HEK293 (cell line): ENCODE measurements at regions not wholly inside any gene's neighbourhood (a gene's known extent, or its start where the extent isn't known, plus 50 kb on each side); places are given as distances from the start of the nearest gene placed in this dataset.

Experiments used
- CTCF ChIA-PET: fragments of 350-600 bp; formaldehyde crosslinking; extraction: SDS; loops from one replicate; lab custom pipeline; 2021; ENCODE audit warnings: antibody characterized with exemption; lab: Yijun Ruan, JAX
- POLR2A ChIA-PET: fragments of 300-600 bp; formaldehyde crosslinking; extraction: SDS; loops from one replicate; lab custom pipeline; 2020; ENCODE audit warnings: antibody characterized with exemption, inconsistent platforms; lab: Yijun Ruan, JAX
- H3K27ac ChIP-seq: fragments of 200-500 bp; sonication (Bioruptor generic); 2 replicates; pipeline ENCODE4 v1.5.1; 2014; ENCODE audit warnings: low read depth, low read length, control low read depth, inconsistent platforms; ENCODE audit errors: extremely low read depth
- H3K36me3 ChIP-seq, 2 experiments: fragments of 200-500 bp in 1 of 2; sonication (Bioruptor generic) in 1 of 2; 1 replicate in 1 of 2; 2 replicates in 1 of 2; pipeline ENCODE4 v1.5.1; 2014 to 2017; ENCODE audit warnings: inconsistent platforms in 2 of 2, low read length in 2 of 2; ENCODE audit not compliant: control insufficient read depth in 2 of 2, insufficient read depth in 1 of 2
- H3K4me1 ChIP-seq: fragments of 200-500 bp; sonication (Bioruptor generic); 2 replicates; pipeline ENCODE4 v1.5.1; 2014; ENCODE audit warnings: mild to moderate bottlenecking, low read length, inconsistent platforms; ENCODE audit not compliant: control insufficient read depth, insufficient read depth
- H3K4me3 ChIP-seq: 2 replicates; pipeline ENCODE4 v1.5.1; 2011; ENCODE audit warnings: low read depth, mild to moderate bottlenecking, control low read depth, low read length, moderate library complexity
- H3K9me3 ChIP-seq: fragments of 200-500 bp; sonication (Bioruptor generic); 2 replicates; pipeline ENCODE4 v1.5.1; 2014; ENCODE audit warnings: low read depth, low read length, inconsistent platforms; ENCODE audit not compliant: control insufficient read depth, insufficient read depth
- EGR2 ChIP-seq: fragments of 450-650 bp; formaldehyde crosslinking; IDR thresholded peaks from 2 replicates; pipeline ENCODE4 v1.5.1; 2016; ENCODE audit warnings: low read depth, missing biosample characterization, missing genetic modification characterization
- KLF8 ChIP-seq: fragments of 450-650 bp; formaldehyde crosslinking; IDR thresholded peaks from 2 replicates; pipeline ENCODE4 v1.5.1; 2016; ENCODE audit warnings: missing biosample characterization, missing genetic modification characterization
- OSR2 ChIP-seq: fragments of 450-650 bp; formaldehyde crosslinking; IDR thresholded peaks from 2 replicates; pipeline ENCODE4 v1.5.1; 2016; ENCODE audit warnings: missing biosample characterization, missing genetic modification characterization
- PRDM10 ChIP-seq: fragments of 450-650 bp; formaldehyde crosslinking; IDR thresholded peaks from 2 replicates; pipeline ENCODE4 v1.5.1; 2016; ENCODE audit warnings: missing biosample characterization, missing genetic modification characterization
- SCRT2 ChIP-seq: fragments of 450-650 bp; formaldehyde crosslinking; IDR thresholded peaks from 2 replicates; pipeline ENCODE4 v1.5.1; 2016; ENCODE audit warnings: missing biosample characterization, missing genetic modification characterization
- SETDB1 ChIP-seq: IDR thresholded peaks from one replicate; pipeline ENCODE4 v1.6.1; 2017; ENCODE audit warnings: mild to moderate bottlenecking, low read length, moderate library complexity, mixed read lengths; ENCODE audit not compliant: insufficient read length
- ZNF16 ChIP-seq: fragments of 450-650 bp; formaldehyde crosslinking; IDR thresholded peaks from 2 replicates; pipeline ENCODE4 v1.5.1; 2016; ENCODE audit warnings: low read depth, missing biosample characterization, missing genetic modification characterization
- ZNF169 ChIP-seq: fragments of 450-650 bp; formaldehyde crosslinking; IDR thresholded peaks from 2 replicates; pipeline ENCODE4 v1.5.1; 2016; ENCODE audit warnings: missing biosample characterization, missing genetic modification characterization
- ZNF18 ChIP-seq: fragments of 450-650 bp; formaldehyde crosslinking; IDR thresholded peaks from 2 replicates; pipeline ENCODE4 v1.5.1; 2016; ENCODE audit warnings: missing biosample characterization, missing genetic modification characterization
- ZNF248 ChIP-seq: fragments of 450-650 bp; formaldehyde crosslinking; IDR thresholded peaks from 2 replicates; pipeline ENCODE4 v1.5.1; 2017; ENCODE audit warnings: missing biosample characterization, missing genetic modification characterization
- ZNF274 ChIP-seq, 2 experiments: fragments of 200-500 bp in 1 of 2; fragments of 450-650 bp in 1 of 2; sonication (Bioruptor generic) in 1 of 2; formaldehyde crosslinking in 1 of 2; IDR thresholded peaks; 2 replicates each; pipeline versions ENCODE4 v1.5.1 to v1.6.1; 2014 to 2016; ENCODE audit warnings: borderline replicate concordance in 1 of 2, inconsistent platforms in 1 of 2, low read length in 1 of 2, missing biosample characterization in 1 of 2, missing genetic modification characterization in 1 of 2
- ZNF48 ChIP-seq: fragments of 450-650 bp; formaldehyde crosslinking; IDR thresholded peaks from 2 replicates; pipeline ENCODE4 v1.5.1; 2016; ENCODE audit warnings: missing biosample characterization, missing genetic modification characterization
- ZNF501 ChIP-seq: fragments of 450-650 bp; formaldehyde crosslinking; IDR thresholded peaks from 2 replicates; pipeline ENCODE4 v1.5.1; 2016; ENCODE audit warnings: missing biosample characterization, missing genetic modification characterization
- ZNF521 ChIP-seq: fragments of 450-650 bp; formaldehyde crosslinking; IDR thresholded peaks from 2 replicates; pipeline ENCODE4 v1.5.1; 2017; ENCODE audit warnings: missing biosample characterization, mild to moderate bottlenecking, missing genetic modification characterization
- ZNF548 ChIP-seq: fragments of 450-650 bp; formaldehyde crosslinking; IDR thresholded peaks from 2 replicates; pipeline ENCODE4 v1.5.1; 2016; ENCODE audit warnings: missing biosample characterization, missing genetic modification characterization
- ZNF560 ChIP-seq: fragments of 450-650 bp; formaldehyde crosslinking; IDR thresholded peaks from 2 replicates; pipeline ENCODE4 v1.5.1; 2017; ENCODE audit warnings: missing biosample characterization, missing genetic modification characterization, borderline replicate concordance
- ZNF707 ChIP-seq: fragments of 450-650 bp; formaldehyde crosslinking; IDR thresholded peaks from 2 replicates; pipeline ENCODE4 v1.5.1; 2016; ENCODE audit warnings: missing biosample characterization, missing genetic modification characterization
- ZNF777 ChIP-seq: fragments of 450-650 bp; formaldehyde crosslinking; IDR thresholded peaks from 2 replicates; pipeline ENCODE4 v1.5.1; 2017; ENCODE audit warnings: missing biosample characterization, missing genetic modification characterization, borderline replicate concordance
- ZNF785 ChIP-seq: fragments of 450-650 bp; formaldehyde crosslinking; IDR thresholded peaks from 2 replicates; pipeline ENCODE4 v1.5.1; 2016; ENCODE audit warnings: missing biosample characterization, missing genetic modification characterization
- ZXDB ChIP-seq: fragments of 450-650 bp; formaldehyde crosslinking; IDR thresholded peaks from 2 replicates; pipeline ENCODE4 v1.5.1; 2016; ENCODE audit warnings: missing biosample characterization, missing genetic modification characterization
- TF ChIP-seq, protein P1 (sequence below): fragments of 450-650 bp; formaldehyde crosslinking; IDR thresholded peaks from 2 replicates; pipeline ENCODE4 v1.5.1; 2016; ENCODE audit warnings: missing biosample characterization, missing genetic modification characterization
- TF ChIP-seq, protein P2 (sequence below): fragments of 450-650 bp; formaldehyde crosslinking; IDR thresholded peaks from 2 replicates; pipeline ENCODE4 v1.5.1; 2016; ENCODE audit warnings: missing biosample characterization, missing genetic modification characterization

DNA sequence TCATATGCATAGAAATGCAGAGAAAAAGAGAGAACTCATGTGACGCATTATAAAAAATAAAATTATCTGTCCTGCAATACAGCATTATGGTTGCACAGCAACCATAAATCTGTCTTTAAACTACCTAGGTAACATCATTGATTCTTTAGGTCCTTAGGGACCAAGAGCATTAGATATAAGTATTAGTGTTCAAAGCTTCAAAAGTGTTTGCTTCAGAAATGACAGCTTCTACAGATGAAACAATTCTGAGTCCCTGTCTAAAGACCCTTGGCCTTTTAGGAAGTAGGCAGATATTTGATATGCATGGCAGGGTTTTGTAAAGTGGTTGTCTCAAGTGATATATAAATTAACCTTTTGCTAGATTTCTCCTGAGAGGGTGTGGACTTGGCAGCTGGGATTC lies 454.2 kb downstream of the GBE1 start (continued):
- TF ChIP-seq EGR2 (tag by site-specific recombination) (no peak), SCRT2 (no peak), ZXDB (tag by site-specific recombination) (no peak)

DNA sequence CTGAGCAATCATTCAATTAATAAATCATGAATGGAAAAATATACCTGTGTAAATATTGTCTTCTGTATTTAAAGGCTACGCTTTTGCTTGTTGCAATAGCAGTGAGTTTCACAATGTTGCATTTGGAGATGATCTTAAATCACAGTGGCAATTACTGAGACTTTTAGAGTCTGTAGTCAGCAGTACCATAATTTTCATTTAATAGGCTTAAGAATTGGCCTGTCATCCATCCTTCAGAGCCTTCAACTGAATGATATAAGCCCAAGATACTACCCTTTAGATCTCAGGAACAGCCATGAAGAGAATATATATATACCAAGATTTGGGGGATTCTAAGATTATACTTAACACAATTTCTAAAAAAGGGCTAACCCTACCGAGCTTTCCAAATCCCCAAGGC lies 458.1 kb downstream of the GBE1 start:
- ChIA-PET POLR2A (no interaction called here), CTCF (interaction anchor here (1.3 to 3.8 kb wide), 2 partner anchors 15 to 36 kb away, joined by 4 to 25 read pairs; no protein-coding TSS in a partner anchor)
- no peak for TF ChIP-seq PRDM10 (tag by site-specific recombination)
- TF ChIP-seq ZNF548 (tag by site-specific recombination) = no peak
- TF ChIP-seq ZNF48 (tag by site-specific recombination) = no peak
- TF ChIP-seq ZNF248 (tag by site-specific recombination) = no peak
- TF ChIP-seq ZNF777 = no peak
- TF ChIP-seq SETDB1 = no peak
- TF ChIP-seq KLF8 (tag by site-specific recombination) = no peak
- TF ChIP-seq ZNF16 (tag by site-specific recombination) = no peak
- TF ChIP-seq ZNF707 (tag by site-specific recombination) = no peak
- TF ChIP-seq, protein P1, sequence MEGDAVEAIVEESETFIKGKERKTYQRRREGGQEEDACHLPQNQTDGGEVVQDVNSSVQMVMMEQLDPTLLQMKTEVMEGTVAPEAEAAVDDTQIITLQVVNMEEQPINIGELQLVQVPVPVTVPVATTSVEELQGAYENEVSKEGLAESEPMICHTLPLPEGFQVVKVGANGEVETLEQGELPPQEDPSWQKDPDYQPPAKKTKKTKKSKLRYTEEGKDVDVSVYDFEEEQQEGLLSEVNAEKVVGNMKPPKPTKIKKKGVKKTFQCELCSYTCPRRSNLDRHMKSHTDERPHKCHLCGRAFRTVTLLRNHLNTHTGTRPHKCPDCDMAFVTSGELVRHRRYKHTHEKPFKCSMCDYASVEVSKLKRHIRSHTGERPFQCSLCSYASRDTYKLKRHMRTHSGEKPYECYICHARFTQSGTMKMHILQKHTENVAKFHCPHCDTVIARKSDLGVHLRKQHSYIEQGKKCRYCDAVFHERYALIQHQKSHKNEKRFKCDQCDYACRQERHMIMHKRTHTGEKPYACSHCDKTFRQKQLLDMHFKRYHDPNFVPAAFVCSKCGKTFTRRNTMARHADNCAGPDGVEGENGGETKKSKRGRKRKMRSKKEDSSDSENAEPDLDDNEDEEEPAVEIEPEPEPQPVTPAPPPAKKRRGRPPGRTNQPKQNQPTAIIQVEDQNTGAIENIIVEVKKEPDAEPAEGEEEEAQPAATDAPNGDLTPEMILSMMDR (tag by site-specific recombination) = no peak
- TF ChIP-seq, protein P2, sequence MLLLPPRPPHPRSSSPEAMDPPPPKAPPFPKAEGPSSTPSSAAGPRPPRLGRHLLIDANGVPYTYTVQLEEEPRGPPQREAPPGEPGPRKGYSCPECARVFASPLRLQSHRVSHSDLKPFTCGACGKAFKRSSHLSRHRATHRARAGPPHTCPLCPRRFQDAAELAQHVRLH (tag by site-specific recombination) = no peak
- TF ChIP-seq ZNF560 (tag by site-specific recombination) = no peak
- TF ChIP-seq ZNF274 (IDR thresholded peaks at IDR 0.05; ENCODE audit: low read length) = no peak
- no peak for TF ChIP-seq ZNF274 (tag by site-specific recombination; IDR thresholded peaks at IDR 0.05; ENCODE audit: borderline replicate concordance)
- no peak for TF ChIP-seq ZNF501
- TF ChIP-seq ZNF18 = no peak
- TF ChIP-seq ZNF169 (tag by site-specific recombination) = no peak
- TF ChIP-seq ZNF521 (tag by site-specific recombination) = no peak
- TF ChIP-seq OSR2 = no peak
- TF ChIP-seq ZNF785 (tag by site-specific recombination) = no peak
- Histone ChIP-seq H3K9me3 (no peaks in the 10 kb centered on the region), H3K4me3 (no peak overlapping the region), H3K36me3 (no peaks in the 10 kb centered on the region), H3K4me1 (no peaks in the 10 kb centered on the region), H3K27ac (no peak overlapping the region)
